Neural cell (in vitro differentiated cells): ENCODE measurements at regions not wholly inside any gene's neighbourhood (a gene's known extent, or its start where the extent isn't known, plus 50 kb on each side); places are given as distances from the start of the nearest gene placed in this dataset.

Source experiments
- EP300 ChIP-seq: fragments of 450-650 bp; conservative IDR thresholded peaks from 2 replicates; pipeline ENCODE4 v1.6.1; 2014; ENCODE audit warnings: antibody characterized with exemption, mild to moderate bottlenecking, moderate library complexity; ENCODE audit not compliant: poor library complexity, severe bottlenecking
- POLR2AphosphoS5 ChIP-seq: IDR thresholded peaks from 2 replicates; pipeline ENCODE4 v1.6.1; 2012
- RAD21 ChIP-seq: fragments of 450-650 bp; conservative IDR thresholded peaks from 2 replicates; pipeline ENCODE4 v1.6.1; 2014; ENCODE audit warnings: antibody characterized with exemption, mild to moderate bottlenecking, moderate library complexity
- TAF1 ChIP-seq: IDR thresholded peaks from 2 replicates; pipeline ENCODE4 v1.6.1; 2012; ENCODE audit warnings: low read depth
- TF ChIP-seq, protein P1 (sequence below): fragments of 450-650 bp; IDR thresholded peaks from 2 replicates; pipeline ENCODE4 v1.5.1; 2014; ENCODE audit warnings: antibody characterized with exemption, mild to moderate bottlenecking, moderate library complexity; ENCODE audit not compliant: poor library complexity, severe bottlenecking
- TF ChIP-seq, protein P2 (sequence below): IDR thresholded peaks from 2 replicates; pipeline ENCODE4 v1.6.1; 2012; ENCODE audit warnings: borderline replicate concordance

DNA sequence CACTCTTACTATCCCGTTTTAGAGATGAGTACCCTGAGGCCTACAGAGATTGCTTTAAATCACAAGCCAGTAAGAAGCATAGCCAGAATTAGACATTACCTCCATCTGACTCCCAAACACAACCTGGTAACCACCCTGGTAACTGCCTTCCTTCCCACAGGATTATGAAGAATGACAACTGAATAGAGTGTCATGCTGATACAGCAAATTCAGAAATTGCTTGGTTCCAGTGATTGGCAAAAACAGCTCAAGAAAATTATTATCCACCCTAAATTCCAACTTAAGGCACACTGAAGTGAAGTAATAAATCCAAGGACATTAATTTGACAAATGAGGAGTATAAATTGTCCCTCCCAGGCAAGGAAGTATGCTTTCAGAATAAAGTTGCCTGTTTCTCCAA is 195.8 kb upstream of the RBMS1 start:
- no peak for TF ChIP-seq RAD21
- TF ChIP-seq, protein P1, sequence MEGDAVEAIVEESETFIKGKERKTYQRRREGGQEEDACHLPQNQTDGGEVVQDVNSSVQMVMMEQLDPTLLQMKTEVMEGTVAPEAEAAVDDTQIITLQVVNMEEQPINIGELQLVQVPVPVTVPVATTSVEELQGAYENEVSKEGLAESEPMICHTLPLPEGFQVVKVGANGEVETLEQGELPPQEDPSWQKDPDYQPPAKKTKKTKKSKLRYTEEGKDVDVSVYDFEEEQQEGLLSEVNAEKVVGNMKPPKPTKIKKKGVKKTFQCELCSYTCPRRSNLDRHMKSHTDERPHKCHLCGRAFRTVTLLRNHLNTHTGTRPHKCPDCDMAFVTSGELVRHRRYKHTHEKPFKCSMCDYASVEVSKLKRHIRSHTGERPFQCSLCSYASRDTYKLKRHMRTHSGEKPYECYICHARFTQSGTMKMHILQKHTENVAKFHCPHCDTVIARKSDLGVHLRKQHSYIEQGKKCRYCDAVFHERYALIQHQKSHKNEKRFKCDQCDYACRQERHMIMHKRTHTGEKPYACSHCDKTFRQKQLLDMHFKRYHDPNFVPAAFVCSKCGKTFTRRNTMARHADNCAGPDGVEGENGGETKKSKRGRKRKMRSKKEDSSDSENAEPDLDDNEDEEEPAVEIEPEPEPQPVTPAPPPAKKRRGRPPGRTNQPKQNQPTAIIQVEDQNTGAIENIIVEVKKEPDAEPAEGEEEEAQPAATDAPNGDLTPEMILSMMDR = no peak
- no peak for TF ChIP-seq EP300
- TF ChIP-seq, protein P2, sequence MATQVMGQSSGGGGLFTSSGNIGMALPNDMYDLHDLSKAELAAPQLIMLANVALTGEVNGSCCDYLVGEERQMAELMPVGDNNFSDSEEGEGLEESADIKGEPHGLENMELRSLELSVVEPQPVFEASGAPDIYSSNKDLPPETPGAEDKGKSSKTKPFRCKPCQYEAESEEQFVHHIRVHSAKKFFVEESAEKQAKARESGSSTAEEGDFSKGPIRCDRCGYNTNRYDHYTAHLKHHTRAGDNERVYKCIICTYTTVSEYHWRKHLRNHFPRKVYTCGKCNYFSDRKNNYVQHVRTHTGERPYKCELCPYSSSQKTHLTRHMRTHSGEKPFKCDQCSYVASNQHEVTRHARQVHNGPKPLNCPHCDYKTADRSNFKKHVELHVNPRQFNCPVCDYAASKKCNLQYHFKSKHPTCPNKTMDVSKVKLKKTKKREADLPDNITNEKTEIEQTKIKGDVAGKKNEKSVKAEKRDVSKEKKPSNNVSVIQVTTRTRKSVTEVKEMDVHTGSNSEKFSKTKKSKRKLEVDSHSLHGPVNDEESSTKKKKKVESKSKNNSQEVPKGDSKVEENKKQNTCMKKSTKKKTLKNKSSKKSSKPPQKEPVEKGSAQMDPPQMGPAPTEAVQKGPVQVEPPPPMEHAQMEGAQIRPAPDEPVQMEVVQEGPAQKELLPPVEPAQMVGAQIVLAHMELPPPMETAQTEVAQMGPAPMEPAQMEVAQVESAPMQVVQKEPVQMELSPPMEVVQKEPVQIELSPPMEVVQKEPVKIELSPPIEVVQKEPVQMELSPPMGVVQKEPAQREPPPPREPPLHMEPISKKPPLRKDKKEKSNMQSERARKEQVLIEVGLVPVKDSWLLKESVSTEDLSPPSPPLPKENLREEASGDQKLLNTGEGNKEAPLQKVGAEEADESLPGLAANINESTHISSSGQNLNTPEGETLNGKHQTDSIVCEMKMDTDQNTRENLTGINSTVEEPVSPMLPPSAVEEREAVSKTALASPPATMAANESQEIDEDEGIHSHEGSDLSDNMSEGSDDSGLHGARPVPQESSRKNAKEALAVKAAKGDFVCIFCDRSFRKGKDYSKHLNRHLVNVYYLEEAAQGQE = no peak
- no peak for TF ChIP-seq TAF1
- no peak for TF ChIP-seq POLR2AphosphoS5
